Astrocyte (in vitro differentiated cells and primary cell): ENCODE measurements at regions not wholly inside any gene's neighbourhood (a gene's known extent, or its start where the extent isn't known, plus 50 kb on each side); places are given as distances from the start of the nearest gene placed in this dataset.

ENCODE experiments used
- EZH2 ChIP-seq: IDR thresholded peaks from 2 replicates; pipeline ENCODE4 v1.6.1; 2012; ENCODE audit warnings: mild to moderate bottlenecking, low read length, inconsistent platforms; ENCODE audit not compliant: insufficient read depth
- TF ChIP-seq, protein P1 (sequence below): IDR thresholded peaks from 2 replicates; pipeline ENCODE4 v1.5.1; 2011; ENCODE audit warnings: low read depth, mild to moderate bottlenecking, inconsistent platforms, low read length, moderate library complexity; ENCODE audit not compliant: insufficient read depth

DNA sequence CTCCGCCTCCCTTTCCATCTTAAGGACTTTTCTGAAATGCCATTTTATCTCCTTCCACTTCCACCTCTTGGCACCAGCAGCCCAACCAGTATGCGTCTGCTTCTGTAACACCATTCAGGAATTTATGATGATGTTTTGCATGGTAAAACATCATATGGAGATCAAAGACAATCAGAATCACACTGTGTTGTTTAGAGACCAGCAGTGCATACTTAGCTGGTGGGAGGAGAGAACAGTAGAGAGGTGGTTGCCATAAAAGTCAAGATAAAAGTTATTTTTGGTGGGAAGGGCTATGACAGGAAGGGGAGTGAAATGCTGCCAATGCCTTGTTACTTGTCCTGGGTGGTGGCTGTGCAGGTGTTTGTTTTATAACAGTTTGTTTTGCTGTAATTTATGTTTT lies 268.0 kb downstream of the OPA1 start:
- TF ChIP-seq, protein P1, sequence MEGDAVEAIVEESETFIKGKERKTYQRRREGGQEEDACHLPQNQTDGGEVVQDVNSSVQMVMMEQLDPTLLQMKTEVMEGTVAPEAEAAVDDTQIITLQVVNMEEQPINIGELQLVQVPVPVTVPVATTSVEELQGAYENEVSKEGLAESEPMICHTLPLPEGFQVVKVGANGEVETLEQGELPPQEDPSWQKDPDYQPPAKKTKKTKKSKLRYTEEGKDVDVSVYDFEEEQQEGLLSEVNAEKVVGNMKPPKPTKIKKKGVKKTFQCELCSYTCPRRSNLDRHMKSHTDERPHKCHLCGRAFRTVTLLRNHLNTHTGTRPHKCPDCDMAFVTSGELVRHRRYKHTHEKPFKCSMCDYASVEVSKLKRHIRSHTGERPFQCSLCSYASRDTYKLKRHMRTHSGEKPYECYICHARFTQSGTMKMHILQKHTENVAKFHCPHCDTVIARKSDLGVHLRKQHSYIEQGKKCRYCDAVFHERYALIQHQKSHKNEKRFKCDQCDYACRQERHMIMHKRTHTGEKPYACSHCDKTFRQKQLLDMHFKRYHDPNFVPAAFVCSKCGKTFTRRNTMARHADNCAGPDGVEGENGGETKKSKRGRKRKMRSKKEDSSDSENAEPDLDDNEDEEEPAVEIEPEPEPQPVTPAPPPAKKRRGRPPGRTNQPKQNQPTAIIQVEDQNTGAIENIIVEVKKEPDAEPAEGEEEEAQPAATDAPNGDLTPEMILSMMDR: no peak
- TF ChIP-seq EZH2: no peak
